Muscle of leg (tissue), 3 donors: ENCODE measurements at regions not wholly inside any gene's neighbourhood (a gene's known extent, or its start where the extent isn't known, plus 50 kb on each side); places are given as distances from the start of the nearest gene placed in this dataset.

Source experiments
- DNase-seq: peaks from one replicate; pipeline ENCODE4 v3.0.0; 2013
- H3K27ac ChIP-seq: one replicate; pipeline ENCODE4 v1.5.1; 2013; ENCODE audit warnings: mild to moderate bottlenecking, low read length, control low read depth
- H3K27me3 ChIP-seq: one replicate; pipeline ENCODE4 v1.6.1; 2013; ENCODE audit warnings: low read length; ENCODE audit not compliant: control insufficient read depth, insufficient read depth
- H3K36me3 ChIP-seq: one replicate; pipeline ENCODE4 v1.6.1; 2013; ENCODE audit warnings: low read length; ENCODE audit not compliant: control insufficient read depth, insufficient read depth
- H3K4me1 ChIP-seq: one replicate; pipeline ENCODE4 v1.6.1; 2013; ENCODE audit warnings: low read length; ENCODE audit not compliant: control insufficient read depth, insufficient read depth
- H3K4me3 ChIP-seq: one replicate; pipeline ENCODE4 v1.5.1; 2013; ENCODE audit warnings: low read length, control low read depth
- H3K9me3 ChIP-seq: replicated peaks from 2 replicates; pipeline ENCODE4 v1.6.1; 2013; ENCODE audit warnings: low read depth, low read length; ENCODE audit not compliant: control insufficient read depth
- WGBS: methylation state at CpG from one replicate; pipeline ENCODE4 v1.1.5; 2013; ENCODE audit warnings: missing lambda C conversion rate; ENCODE audit not compliant: insufficient coverage; 5-methylcytosine and 5-hydroxymethylcytosine counted together

DNA sequence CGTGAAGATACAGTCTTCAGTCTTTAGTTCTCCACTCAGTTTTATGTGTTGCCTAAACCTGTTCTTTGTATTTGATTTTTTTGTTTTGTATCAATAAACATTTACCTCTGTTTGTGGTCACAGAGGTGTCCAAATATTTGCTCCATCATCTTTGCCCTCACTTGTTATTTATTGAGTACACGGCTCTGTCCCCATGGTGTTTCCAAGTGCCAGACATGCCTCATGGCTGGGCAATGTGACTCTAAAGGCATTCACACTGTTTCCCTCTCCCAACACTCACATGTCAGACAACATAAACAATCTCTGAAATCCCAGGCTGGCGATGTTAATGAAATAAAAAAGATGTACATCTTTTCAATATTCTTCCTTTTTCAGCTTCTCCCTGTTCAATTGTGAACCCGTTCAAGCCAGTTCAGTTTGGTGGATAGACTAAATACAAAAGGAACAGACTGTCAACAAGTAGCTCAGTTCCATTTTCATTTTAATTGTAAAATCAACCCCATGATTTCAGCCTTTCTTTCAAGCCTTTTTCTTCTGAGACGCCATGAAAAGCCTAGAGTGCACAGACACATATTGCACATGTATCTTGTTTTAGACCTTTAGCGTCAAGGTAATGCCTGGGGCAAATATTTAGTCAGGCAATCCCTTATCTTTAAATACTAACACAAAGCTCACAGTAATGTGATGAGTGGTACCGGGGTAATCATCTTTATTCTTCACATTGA lies 680.7 kb downstream of the GALC start:
- Histone ChIP-seq H3K4me1 (no peaks in the 10 kb centered on the region), H3K9me3 (no peaks in the 10 kb centered on the region), H3K4me3 (no peak overlapping the region), H3K36me3 (no peaks in the 10 kb centered on the region), H3K27ac (no peak overlapping the region), H3K27me3 (no peaks in the 10 kb centered on the region)
- no peak for DNase-seq
- WGBS = 75% methylated on average over 2 of the region's 7 CpGs

DNA sequence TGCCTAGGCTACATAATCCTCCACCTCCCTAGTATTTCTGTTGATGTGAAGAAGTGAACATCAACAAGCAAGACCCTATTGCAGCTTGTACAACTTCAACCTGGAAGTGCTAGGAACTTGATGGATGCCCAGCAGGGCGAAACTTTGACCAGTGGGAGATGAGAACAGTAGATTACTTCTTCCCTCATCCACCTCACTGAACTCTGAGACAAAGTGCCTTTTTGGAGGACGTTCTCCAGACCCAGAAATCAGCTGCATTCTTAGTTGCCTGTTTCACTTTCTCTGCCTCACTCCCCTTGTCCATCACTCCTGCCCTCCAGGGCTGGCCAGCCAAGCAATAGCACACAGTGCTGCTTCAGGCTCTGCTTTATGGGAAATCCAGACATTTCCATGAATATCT lies 683.4 kb downstream of the GALC start:
- Histone ChIP-seq H3K9me3 (no peaks in the 10 kb centered on the region), H3K4me3 (no peak overlapping the region), H3K27ac (no peak overlapping the region), H3K36me3 (no peaks in the 10 kb centered on the region), H3K4me1 (no peaks in the 10 kb centered on the region), H3K27me3 (no peaks in the 10 kb centered on the region)
- no peak for DNase-seq
- WGBS = 68% methylated on average over 2 of the region's 2 CpGs

DNA sequence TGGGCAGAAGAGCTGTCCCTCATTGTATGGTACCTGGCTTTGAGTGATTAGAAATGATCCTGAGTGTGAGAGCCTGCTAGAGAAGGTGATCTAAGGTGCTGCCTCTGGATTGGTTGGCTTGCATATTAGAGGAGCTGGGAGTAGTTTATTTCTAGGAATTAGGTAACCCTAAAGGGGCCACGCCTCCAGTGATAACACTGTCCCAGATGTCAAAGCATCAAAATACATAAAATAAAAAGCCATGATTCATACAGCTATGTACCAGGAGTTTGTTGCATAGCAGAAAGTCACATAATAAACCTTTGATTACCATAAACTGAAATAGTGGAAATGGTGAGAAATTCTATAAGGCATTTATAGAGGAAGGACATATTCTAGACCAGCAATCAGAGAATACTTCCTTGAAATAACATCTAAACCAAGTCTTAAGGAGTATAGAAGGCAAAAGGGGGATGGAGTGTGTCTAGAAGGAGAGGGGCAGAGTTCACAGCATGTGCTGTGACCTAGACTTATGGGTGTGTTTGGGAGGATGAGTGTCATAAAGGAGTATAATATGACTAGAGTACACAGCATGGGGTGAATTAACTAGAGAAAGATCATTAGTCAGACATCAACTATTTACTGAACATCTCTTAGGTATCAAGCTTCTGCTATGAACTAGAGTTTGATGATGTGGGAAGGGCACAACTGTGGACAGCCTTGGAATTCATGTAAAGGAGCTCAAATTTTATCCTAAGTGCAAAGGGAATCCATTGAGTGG lies 686.4 kb downstream of the GALC start:
- Histone ChIP-seq H3K27me3 (no peaks in the 10 kb centered on the region), H3K4me1 (no peaks in the 10 kb centered on the region), H3K36me3 (no peaks in the 10 kb centered on the region), H3K27ac (no peak overlapping the region), H3K9me3 (no peaks in the 10 kb centered on the region), H3K4me3 (no peak overlapping the region)
- no CpG with 5 or more reads among the region's 1 CpG for WGBS
- DNase-seq = no peak

DNA sequence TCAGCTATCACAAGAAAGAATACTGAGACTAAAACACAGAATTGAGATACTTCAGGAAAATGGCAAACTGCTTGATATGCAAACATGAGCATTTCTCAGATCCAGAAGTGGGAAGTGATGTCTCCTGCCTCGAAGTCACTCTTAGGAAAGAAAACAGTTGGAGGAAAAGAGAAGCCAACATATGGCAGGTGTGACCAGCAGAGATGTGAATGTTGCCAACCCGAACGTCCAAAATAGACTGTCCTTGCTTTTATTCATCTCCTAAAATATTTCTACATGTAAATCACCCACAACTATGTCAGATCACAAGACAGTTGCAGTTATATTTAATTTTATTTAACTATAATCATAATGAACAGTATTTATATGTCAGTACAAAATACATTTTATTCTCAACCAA lies 687.6 kb downstream of the GALC start:
- Histone ChIP-seq H3K36me3 (no peaks in the 10 kb centered on the region), H3K27me3 (no peaks in the 10 kb centered on the region), H3K4me1 (no peaks in the 10 kb centered on the region), H3K27ac (no peak overlapping the region), H3K4me3 (no peak overlapping the region), H3K9me3 (no peaks in the 10 kb centered on the region)
- 60% methylated on average over 1 of the region's 3 CpGs for WGBS
- DNase-seq = no peak

DNA sequence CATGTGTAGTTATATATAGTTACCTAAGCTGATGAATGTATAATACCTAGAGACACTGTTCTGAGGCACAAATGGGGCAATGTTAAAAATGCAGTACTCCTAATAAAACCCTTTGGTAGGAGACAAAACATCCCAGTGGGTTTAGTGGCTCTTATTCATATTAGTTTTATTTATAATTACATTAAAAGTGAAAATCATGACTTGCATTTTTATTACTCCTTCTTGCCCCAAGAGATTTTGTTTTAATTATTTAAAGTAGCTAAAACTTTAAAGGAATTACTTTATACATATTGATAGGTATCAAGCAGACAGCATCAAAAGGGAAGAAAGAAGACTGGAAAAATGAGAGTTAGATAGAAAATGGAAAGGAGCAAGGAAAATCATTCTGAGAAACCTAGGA lies 688.6 kb downstream of the GALC start:
- no peak for DNase-seq
- Histone ChIP-seq H3K27me3 (no peaks in the 10 kb centered on the region), H3K27ac (no peak overlapping the region), H3K9me3 (no peaks in the 10 kb centered on the region), H3K36me3 (no peaks in the 10 kb centered on the region), H3K4me3 (no peak overlapping the region), H3K4me1 (no peaks in the 10 kb centered on the region)

DNA sequence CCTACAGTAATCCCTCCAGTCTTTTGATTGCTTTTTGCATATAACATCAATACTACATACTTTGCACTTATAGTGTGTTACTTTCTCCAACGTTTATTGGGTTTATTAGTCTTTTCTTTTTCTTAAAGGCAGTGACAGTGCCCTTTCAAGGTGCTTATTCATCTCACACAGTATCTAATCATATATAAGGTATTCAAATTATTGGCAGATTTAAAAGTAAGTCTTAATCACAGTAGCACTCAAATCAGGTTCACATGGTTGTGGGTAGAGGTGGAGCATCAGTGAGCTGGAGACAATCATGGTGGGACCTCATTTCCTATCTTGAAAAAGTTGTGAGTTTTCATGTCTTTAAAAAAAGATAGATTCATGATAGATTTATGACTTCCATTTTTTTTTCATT lies 706.2 kb downstream of the GALC start:
- no peaks in the 10 kb centered on the region for H3K27me3 ChIP-seq
- H3K9me3 ChIP-seq = no peaks in the 10 kb centered on the region
- no peak overlapping the region for H3K4me3 ChIP-seq
- WGBS = no CpG with 5 or more reads among the region's 1 CpG
- DNase-seq = no peak
- H3K36me3 ChIP-seq = no peaks in the 10 kb centered on the region
- H3K4me1 ChIP-seq = no peaks in the 10 kb centered on the region
- no peak overlapping the region for H3K27ac ChIP-seq

DNA sequence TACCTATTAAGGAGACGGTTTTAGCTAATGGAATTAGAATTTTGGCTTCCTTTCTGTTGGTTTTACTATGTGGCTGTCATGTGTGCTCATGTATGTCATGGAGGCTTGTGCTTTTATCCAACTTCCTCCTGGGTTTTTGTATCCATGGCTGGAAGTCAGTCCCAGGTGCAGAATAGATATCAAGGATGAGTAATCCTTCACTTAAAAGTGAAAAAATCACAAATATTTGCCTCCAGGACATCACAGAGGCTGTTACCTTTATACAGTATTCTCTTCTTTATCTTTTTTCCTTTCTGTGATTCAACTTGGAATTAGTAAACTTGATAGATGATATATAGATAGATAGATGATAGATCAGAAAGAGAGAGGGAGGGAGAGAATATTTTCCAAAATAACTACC lies 706.8 kb downstream of the GALC start:
- H3K4me3 ChIP-seq = no peak overlapping the region
- no peaks in the 10 kb centered on the region for H3K4me1 ChIP-seq
- no peak overlapping the region for H3K27ac ChIP-seq
- WGBS = no CpG with 5 or more reads among the region's 1 CpG
- no peaks in the 10 kb centered on the region for H3K9me3 ChIP-seq
- H3K36me3 ChIP-seq = no peaks in the 10 kb centered on the region
- no peak for DNase-seq
- H3K27me3 ChIP-seq = no peaks in the 10 kb centered on the region

DNA sequence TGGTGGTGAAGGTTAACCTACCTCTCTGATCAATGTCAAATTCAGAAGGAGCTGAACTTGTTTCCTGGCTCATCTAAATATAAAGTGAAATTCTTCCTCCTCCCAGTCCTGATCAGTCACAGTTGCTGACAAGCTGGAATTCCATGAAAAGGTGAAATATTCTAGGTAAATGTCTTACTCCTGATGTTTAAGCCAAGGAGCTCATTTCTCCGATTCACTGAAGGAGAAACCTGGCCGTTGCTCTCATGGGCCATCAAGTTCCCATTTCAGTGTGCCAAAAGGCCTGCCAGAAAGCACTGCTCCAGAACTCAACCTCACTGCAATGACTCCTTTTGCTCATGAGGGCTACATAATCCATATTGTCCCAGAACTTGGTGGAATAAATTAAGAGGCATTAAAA lies 707.5 kb downstream of the GALC start:
- Histone ChIP-seq H3K4me1 (no peaks in the 10 kb centered on the region), H3K27me3 (no peaks in the 10 kb centered on the region), H3K27ac (no peak overlapping the region), H3K4me3 (no peak overlapping the region), H3K9me3 (no peaks in the 10 kb centered on the region), H3K36me3 (no peaks in the 10 kb centered on the region)
- DNase-seq = no peak
- no CpG with 5 or more reads among the region's 2 CpGs for WGBS

DNA sequence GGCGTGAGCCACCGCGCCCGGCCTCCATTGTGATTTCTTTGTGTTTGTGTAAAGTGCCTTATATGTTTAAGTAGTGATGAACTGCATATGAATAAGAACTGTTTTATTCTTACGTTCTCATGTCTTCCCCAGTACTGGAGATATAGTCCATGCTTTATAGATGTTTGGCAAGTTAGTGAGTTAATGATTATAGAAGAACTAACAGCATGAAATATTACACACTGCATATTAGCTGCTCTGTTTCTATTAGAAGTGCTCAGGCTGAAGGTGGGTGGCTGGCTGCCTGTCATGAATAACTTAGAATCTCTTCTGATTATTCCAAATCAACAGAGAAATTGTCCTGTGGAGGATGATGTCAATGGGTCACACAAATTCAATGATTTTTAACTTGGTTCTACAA lies 709.4 kb downstream of the GALC start:
- H3K27me3 ChIP-seq = no peaks in the 10 kb centered on the region
- H3K36me3 ChIP-seq = no peaks in the 10 kb centered on the region
- H3K4me3 ChIP-seq = no peak overlapping the region
- no CpG with 5 or more reads among the region's 5 CpGs for WGBS
- DNase-seq = no peak
- no peaks in the 10 kb centered on the region for H3K4me1 ChIP-seq
- no peaks in the 10 kb centered on the region for H3K9me3 ChIP-seq
- no peak overlapping the region for H3K27ac ChIP-seq

DNA sequence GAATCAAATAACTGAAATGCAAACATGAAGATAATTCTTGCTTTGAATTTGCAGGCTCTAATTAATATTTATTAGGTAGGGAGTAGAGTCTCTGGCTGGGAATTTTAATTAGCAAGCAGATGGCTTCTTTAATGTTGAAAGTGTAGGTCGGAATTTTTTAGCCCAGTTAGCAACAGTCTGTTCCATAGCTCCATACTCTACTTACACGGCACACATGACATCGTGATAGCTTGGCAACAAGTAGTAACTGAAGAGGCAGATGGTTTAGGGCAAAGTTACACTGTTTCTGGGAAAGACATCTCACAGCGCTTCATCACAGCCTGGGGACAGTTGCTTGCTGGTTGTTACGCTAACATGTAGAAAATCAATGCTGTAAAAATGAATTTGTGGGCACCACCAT lies 710.7 kb downstream of the GALC start:
- WGBS = 100% methylated on average over 1 of the region's 5 CpGs
- no peaks in the 10 kb centered on the region for H3K4me1 ChIP-seq
- H3K27ac ChIP-seq = no peak overlapping the region
- no peak for DNase-seq
- no peaks in the 10 kb centered on the region for H3K9me3 ChIP-seq
- H3K27me3 ChIP-seq = no peaks in the 10 kb centered on the region
- no peak overlapping the region for H3K4me3 ChIP-seq
- no peaks in the 10 kb centered on the region for H3K36me3 ChIP-seq
